ENCODE measurements at regions not wholly inside any gene's neighbourhood (a gene's known extent, or its start where the extent isn't known, plus 50 kb on each side); places are given as distances from the start of the nearest gene placed in this dataset.
"Not testable (repeated sequence)": the region's sequence is repeated elsewhere in the genome, so short reads cannot be mapped to it uniquely, and the experiment has no call there.

- DNase-seq (ENCODE audit: low read depth in 4 of 4, low spot score in 3 of 4), result no peak
These were observed 178.9 kb downstream of the MIS18A start for GRCh38 chr21:32099812-32100416.

GRCh38 chr21:32096411-32096810 is 182.4 kb downstream of the MIS18A start:
- DNase-seq (ENCODE audit: low read depth in 4 of 4, low spot score in 3 of 4), result no peak

DNA sequence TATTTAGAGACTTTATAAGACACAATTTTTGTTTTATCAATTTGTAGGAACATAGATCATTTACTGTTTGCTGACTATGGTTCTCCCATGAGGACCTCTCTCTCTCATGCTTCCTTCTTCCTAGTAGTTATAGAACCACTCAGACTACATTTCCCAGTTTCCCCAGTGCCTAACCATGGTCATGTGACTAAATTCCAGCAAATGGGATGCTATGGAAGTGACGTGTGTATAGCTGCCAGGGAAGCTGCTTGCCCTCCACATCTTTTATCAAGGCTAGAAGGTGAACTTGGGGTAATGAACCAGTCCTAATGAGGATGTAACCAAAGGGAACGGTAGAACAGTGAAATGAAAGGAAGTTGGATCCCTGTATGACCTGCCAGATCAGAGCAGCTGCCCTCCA is 184.0 kb downstream of the MIS18A start:
- peak in 1 of 4 donors; percentile 10 for DNase-seq (ENCODE audit: low read depth in 4 of 4, low spot score in 3 of 4)

- no peak for DNase-seq (ENCODE audit: low read depth in 4 of 4, low spot score in 3 of 4)
These were observed 185.0 kb downstream of the MIS18A start for GRCh38 chr21:32093646-32094462.

DNA sequence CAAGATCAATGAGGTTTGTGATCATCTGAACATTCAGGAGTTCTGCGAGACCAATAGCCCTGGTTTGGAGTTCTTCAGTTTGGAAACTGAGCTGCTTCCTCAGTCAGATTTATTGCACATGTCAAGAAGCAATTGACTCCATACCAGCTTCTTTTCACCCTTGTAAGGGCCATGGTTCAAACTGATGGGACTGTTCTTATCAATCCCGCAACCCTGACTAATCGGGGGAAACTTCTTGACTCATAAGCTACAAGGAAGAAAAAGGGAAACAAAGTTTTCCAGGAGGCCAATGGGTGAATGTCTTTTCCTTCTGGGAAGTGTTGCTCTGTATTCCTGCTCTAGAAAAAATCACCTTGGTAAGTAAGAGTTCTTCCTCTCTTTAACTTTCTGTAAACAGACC is 187.9 kb downstream of the MIS18A start:
- DNase-seq (ENCODE audit: low read depth in 4 of 4, low spot score in 3 of 4), result no peak

DNA sequence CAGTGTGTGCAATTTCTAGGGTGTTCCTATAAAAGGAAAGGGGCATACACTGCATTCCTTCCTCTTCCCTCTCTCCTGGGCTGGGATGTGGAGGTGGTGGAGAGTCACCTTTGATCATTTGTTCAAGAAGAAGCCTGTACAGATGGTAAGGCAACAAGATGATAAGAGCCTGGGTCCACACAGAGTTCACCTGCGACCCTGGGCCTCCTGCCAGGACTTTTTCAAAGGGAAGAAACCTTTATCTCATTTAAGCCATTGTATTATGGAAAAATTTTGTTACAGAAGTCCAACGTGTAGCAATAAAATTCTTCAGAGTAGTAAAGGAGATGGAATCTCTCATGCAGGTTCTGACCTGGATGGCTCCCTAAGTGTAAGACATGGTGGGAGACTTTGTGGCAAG is 189.1 kb downstream of the MIS18A start:
- no peak for DNase-seq (ENCODE audit: low read depth in 4 of 4, low spot score in 3 of 4)

- no peak for DNase-seq (ENCODE audit: low read depth in 4 of 4, low spot score in 3 of 4)
These were observed 190.4 kb downstream of the MIS18A start for GRCh38 chr21:32088471-32088870.

GRCh38 chr21:32087447-32087846 is 191.4 kb downstream of the MIS18A start:
- no peak for DNase-seq (ENCODE audit: low read depth in 4 of 4, low spot score in 3 of 4)

- no peak for DNase-seq (ENCODE audit: low read depth in 4 of 4, low spot score in 3 of 4)
These were observed 195.7 kb downstream of the MIS18A start for GRCh38 chr21:32083197-32083596.

GRCh38 chr21:32082466-32082865 is 196.4 kb downstream of the MIS18A start:
- DNase-seq (ENCODE audit: low read depth in 4 of 4, low spot score in 3 of 4), result no peak

DNA sequence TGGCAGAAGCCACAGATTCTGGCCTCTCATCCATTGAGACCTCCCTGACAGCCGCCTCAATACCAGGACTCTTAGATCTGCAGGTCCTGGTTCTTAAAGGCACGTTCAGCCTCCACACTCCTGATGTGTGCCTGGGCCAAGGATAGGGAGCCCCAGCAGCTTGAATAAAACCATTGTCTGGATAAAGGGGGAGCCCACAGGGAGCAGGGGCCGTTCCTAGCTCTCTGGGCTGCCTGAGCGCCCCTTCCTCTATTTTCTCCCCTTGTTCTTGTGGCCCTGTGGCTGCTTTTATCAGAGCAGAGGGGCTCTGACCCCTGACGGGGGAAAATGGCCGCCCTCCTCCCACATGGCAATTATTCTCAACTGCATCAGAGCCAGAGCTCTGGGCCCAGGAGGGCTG is 200.8 kb downstream of the HUNK start:
- no peak for DNase-seq (ENCODE audit: low read depth in 4 of 4, low spot score in 3 of 4)

DNA sequence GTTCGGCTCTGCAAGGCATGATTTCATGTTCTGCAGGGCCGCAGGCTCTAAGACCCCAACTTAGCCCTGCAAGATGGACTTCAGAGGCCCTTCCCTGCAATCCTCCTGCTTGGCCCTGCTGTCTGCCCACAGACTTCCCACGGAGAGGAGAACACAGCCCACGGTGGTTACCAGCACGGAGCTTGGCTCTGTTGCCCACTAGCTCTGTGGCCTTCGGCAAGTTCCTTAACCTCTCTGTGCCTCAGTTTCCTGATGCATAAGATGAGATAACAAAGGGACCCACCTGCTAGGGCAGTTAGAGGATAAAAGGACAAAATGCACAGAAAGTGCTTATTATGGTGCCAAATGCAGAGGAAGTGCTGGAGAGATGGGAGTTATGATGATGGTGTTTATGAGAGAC is 200.4 kb downstream of the HUNK start:
- DNase-seq (ENCODE audit: low read depth in 4 of 4, low spot score in 3 of 4), result no peak

DNA sequence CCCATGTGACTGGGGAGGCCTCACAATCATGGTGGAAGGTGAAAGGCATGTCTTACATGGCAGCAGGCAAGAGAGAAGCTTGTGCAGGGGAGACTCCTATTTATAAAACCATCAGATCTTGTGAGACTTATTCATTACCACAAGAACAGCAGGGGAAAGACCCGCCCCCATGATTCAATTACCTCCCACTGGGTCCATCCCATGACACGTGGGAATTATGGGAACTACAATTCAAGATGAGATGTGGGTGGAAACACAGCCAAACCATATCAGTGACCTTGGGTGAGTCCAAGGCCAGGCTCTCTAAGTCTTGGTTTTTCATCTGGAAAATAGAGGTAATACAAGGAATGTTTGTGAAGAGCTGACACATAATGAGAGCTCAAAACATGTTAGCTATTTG is 198.8 kb downstream of the HUNK start:
- DNase-seq (ENCODE audit: low read depth in 4 of 4, low spot score in 3 of 4), result not testable (repeated sequence)

DNA sequence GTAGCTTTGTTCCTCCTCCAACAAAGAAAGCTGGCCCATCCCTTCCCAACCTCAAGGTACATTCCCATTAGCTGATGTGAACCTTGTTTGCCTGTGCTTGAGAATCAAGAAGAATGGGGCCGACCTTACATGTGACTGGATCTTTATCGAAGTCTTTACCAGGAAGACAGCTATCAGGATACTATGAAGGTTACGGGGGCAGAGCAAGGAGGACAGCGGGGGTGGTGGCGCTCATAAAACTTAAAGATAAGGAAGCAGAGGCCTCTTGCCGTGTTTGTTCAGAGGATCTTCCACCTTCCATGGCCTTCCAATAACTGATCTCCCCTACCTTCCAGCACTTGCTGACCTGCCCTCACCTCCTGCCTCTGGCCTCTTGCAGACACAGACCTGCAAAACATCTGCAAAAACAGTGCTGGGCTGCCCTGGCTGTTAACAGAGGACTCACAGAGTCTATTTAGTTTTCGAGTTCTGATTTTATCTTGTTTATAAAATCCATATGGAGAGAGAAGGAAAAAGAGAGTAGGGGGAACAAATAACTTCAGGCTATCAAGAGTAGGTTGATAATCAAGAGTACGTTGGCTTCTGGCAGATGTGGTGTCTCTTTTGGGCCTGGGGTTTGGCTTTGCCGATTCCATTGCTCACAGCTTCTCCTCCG is 198.0 kb downstream of the HUNK start:
- no peak for DNase-seq (ENCODE audit: low read depth in 4 of 4, low spot score in 3 of 4)

- DNase-seq (ENCODE audit: low read depth in 4 of 4, low spot score in 3 of 4), result no peak
These were observed 197.3 kb downstream of the HUNK start for GRCh38 chr21:32070126-32070525.

DNA sequence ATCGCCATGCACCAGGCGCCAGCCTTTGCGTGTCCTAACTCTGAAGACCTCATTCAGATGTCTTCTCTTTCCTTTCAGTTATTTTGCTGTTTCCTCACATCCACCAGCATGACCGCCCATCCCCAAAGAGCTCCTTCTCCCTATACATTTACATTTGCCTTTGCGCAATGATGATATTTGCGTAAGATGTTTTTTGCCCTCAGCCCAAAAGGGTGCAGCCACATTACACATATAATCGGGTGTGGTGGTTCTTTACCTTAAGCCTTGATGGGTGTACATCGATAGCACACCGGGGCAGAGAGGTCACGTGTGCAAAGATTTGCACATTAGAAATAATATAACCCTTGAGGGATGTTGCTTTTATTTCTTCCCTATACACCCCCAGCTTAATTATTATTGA is 192.8 kb downstream of the HUNK start:
- no peak for DNase-seq (ENCODE audit: low read depth in 4 of 4, low spot score in 3 of 4)

DNA sequence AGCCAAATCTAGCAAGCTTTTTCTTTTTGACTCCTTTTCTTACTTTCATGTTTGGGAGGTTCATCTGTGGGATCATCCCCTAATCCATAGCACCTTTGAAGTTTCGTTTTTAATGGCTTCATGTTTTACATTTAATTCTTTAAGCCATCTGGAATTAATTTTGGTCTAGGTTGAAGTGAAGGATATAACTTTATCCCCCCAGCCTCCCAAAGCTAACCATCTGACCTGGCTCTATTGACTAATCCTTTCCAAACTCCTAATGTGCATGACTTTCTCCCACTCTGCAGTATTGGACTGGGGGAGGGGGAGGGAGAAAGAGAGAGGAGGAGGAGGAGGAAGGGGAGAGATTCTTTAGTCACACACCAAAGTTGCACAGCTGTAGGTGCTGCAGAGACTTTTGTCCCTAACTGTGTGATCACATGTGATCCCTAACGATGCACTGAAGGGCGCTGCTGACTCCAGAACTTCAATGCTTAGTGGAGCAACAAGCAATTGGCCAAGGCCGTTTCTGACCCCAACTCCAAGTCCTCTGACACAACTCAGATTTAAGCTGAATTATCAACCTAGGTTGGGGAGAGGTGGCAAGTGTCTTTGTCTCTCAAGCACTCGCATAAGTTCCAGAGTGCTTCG is 191.6 kb downstream of the HUNK start:
- no peak for DNase-seq (ENCODE audit: low read depth in 4 of 4, low spot score in 3 of 4)

DNA sequence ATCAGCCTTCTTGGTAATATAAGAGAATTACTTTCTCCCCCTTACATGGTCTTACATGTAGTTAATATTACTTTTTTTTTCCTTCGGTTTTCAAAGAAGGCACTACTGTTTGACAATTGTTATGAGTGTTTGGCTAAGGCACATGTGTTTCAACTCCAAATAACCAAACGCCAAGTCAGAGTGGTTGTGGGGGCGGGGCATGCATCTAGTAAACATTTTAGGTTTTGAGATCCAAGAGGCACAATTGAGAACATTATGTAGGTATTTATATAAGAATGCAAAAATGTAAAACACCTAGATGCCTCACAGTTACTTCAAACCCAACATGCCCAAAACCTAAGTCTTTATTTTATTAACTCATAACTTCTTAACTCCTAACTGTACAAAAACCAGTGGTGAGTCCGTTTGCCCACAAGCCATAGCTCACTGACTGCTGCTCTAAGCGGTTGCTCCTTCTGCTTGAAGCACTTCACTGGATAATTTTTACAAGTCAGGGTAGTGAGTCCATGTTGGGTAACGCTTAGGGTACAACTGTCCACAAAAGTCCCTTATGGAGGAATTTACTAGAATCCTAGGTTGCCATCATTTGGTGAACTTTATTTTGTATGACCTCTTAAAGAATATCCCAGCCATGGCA is 189.9 kb downstream of the HUNK start:
- no peak for DNase-seq (ENCODE audit: low read depth in 4 of 4, low spot score in 3 of 4)

DNA sequence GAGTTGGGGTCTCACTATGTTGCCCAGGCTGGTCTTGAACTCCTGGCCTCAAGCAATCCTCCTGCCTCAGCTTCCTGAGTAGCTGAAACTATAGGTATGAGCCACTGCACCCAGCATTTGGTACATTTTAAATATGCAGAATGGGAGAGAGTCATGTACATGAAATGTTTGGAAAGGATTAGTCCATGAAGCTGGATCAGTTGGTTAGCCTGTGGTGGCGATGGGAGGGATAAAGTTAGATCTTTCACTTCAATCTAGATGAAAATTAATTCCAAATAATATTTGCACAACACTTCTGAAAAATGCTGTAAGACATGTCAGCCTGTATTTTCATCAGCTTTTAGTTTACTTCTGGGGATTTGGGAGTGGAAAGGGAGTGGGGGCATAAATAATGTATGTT is 188.9 kb downstream of the HUNK start:
- no peak for DNase-seq (ENCODE audit: low read depth in 4 of 4, low spot score in 3 of 4)

GRCh38 chr21:32056791-32057190 is 184.0 kb downstream of the HUNK start:
- no peak for DNase-seq (ENCODE audit: low read depth in 4 of 4, low spot score in 3 of 4)

- no peak for DNase-seq (ENCODE audit: low read depth in 4 of 4, low spot score in 3 of 4)
These were observed 182.5 kb downstream of the HUNK start for GRCh38 chr21:32055305-32055704.

Data from left renal pelvis (tissue), 4 donors.